HEK293 (cell line): ENCODE measurements at regions not wholly inside any gene's neighbourhood (a gene's known extent, or its start where the extent isn't known, plus 50 kb on each side); places are given as distances from the start of the nearest gene placed in this dataset.

Experiments used
- ATF2 ChIP-seq: fragments of 450-650 bp; formaldehyde crosslinking; IDR thresholded peaks from 2 replicates; pipeline ENCODE4 v1.5.1; 2016; ENCODE audit warnings: missing biosample characterization, missing genetic modification characterization, low read depth
- BCL11A ChIP-seq: fragments of 450-650 bp; formaldehyde crosslinking; IDR thresholded peaks from 2 replicates; pipeline ENCODE4 v1.5.1; 2016; ENCODE audit warnings: low read depth, missing biosample characterization, missing genetic modification characterization
- CTCF ChIP-seq: fragments of 450-650 bp; formaldehyde crosslinking; IDR thresholded peaks from 2 replicates; pipeline ENCODE4 v1.5.1; 2016; ENCODE audit warnings: missing biosample characterization, missing genetic modification characterization
- KLF16 ChIP-seq: fragments of 450-650 bp; formaldehyde crosslinking; IDR thresholded peaks from 2 replicates; pipeline ENCODE4 v1.5.1; 2017; ENCODE audit warnings: missing biosample characterization, missing genetic modification characterization
- KLF8 ChIP-seq: fragments of 450-650 bp; formaldehyde crosslinking; IDR thresholded peaks from 2 replicates; pipeline ENCODE4 v1.5.1; 2016; ENCODE audit warnings: missing biosample characterization, missing genetic modification characterization
- ZFP41 ChIP-seq: fragments of 450-650 bp; formaldehyde crosslinking; IDR thresholded peaks from 2 replicates; pipeline ENCODE4 v1.5.1; 2016; ENCODE audit warnings: missing biosample characterization, missing genetic modification characterization, borderline replicate concordance
- ZNF132 ChIP-seq: fragments of 450-650 bp; formaldehyde crosslinking; IDR thresholded peaks from 2 replicates; pipeline ENCODE4 v1.5.1; 2017; ENCODE audit warnings: missing biosample characterization, missing genetic modification characterization, borderline replicate concordance
- ZNF473 ChIP-seq: fragments of 450-650 bp; formaldehyde crosslinking; IDR thresholded peaks from 2 replicates; pipeline ENCODE4 v1.5.1; 2017; ENCODE audit warnings: missing biosample characterization, missing genetic modification characterization
- ZNF548 ChIP-seq: fragments of 450-650 bp; formaldehyde crosslinking; IDR thresholded peaks from 2 replicates; pipeline ENCODE4 v1.5.1; 2016; ENCODE audit warnings: missing biosample characterization, missing genetic modification characterization
- ZNF560 ChIP-seq: fragments of 450-650 bp; formaldehyde crosslinking; IDR thresholded peaks from 2 replicates; pipeline ENCODE4 v1.5.1; 2017; ENCODE audit warnings: missing biosample characterization, missing genetic modification characterization, borderline replicate concordance
- ZSCAN23 ChIP-seq: fragments of 450-650 bp; formaldehyde crosslinking; IDR thresholded peaks from 2 replicates; pipeline ENCODE4 v1.5.1; 2016; ENCODE audit warnings: missing biosample characterization, missing genetic modification characterization
- TF ChIP-seq, protein P1 (sequence below): fragments of 450-650 bp; formaldehyde crosslinking; IDR thresholded peaks from 2 replicates; pipeline ENCODE4 v1.5.1; 2016; ENCODE audit warnings: missing biosample characterization, missing genetic modification characterization, low read depth

GRCh38 chr11:25901415-25901814 is 430.5 kb upstream of the ANO3 start:
- TF ChIP-seq ZSCAN23 (tag by site-specific recombination) (no peak), ZNF132 (tag by site-specific recombination) (no peak), ZNF473 (no peak), KLF8 (tag by site-specific recombination) (no peak), ZNF548 (no peak), ATF2 (tag by site-specific recombination) (no peak), KLF16 (tag by site-specific recombination) (no peak), BCL11A (tag by site-specific recombination) (no peak), CTCF (tag by site-specific recombination) (no peak), ZNF560 (tag by site-specific recombination) (no peak), ZFP41 (tag by site-specific recombination) (no peak)
- TF ChIP-seq, protein P1, sequence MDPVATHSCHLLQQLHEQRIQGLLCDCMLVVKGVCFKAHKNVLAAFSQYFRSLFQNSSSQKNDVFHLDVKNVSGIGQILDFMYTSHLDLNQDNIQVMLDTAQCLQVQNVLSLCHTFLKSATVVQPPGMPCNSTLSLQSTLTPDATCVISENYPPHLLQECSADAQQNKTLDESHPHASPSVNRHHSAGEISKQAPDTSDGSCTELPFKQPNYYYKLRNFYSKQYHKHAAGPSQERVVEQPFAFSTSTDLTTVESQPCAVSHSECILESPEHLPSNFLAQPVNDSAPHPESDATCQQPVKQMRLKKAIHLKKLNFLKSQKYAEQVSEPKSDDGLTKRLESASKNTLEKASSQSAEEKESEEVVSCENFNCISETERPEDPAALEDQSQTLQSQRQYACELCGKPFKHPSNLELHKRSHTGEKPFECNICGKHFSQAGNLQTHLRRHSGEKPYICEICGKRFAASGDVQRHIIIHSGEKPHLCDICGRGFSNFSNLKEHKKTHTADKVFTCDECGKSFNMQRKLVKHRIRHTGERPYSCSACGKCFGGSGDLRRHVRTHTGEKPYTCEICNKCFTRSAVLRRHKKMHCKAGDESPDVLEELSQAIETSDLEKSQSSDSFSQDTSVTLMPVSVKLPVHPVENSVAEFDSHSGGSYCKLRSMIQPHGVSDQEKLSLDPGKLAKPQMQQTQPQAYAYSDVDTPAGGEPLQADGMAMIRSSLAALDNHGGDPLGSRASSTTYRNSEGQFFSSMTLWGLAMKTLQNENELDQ (tag by site-specific recombination), result no peak
